GM21381 (cell line): ENCODE measurements at regions not wholly inside any gene's neighbourhood (a gene's known extent, or its start where the extent isn't known, plus 50 kb on each side); places are given as distances from the start of the nearest gene placed in this dataset.
"Not testable (repeated sequence)": the region's sequence is repeated elsewhere in the genome, so short reads cannot be mapped to it uniquely, and the experiment has no call there.

Experiments
- ATAC-seq: cut with Tn5 transposase; IDR thresholded peaks from one replicate; pipeline ENCODE4 v1.9.1; 2021; ENCODE audit warnings: mild to moderate bottlenecking, moderate library complexity; ENCODE audit not compliant: unreplicated experiment

DNA sequence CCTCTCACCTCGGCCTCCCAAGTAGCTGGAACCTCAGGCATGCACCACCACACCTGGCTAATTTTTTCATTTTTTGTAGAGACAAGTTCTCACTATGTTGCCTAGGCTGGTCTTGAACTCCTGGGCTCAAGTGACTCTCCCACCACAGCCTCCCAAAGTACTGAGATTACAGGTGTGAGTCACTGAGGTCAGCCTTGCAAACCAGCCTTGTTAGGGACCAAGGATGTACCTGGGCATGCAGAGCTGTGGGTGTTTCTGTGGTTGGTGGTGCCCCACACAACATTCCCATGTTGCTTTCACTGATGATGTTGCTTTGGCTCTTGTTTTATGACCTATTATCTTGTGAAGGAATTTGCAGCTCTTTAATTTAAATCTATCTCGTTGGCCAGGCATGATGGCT, 54.8 kb downstream of the OTUD1 start:
- ATAC-seq: no peak

DNA sequence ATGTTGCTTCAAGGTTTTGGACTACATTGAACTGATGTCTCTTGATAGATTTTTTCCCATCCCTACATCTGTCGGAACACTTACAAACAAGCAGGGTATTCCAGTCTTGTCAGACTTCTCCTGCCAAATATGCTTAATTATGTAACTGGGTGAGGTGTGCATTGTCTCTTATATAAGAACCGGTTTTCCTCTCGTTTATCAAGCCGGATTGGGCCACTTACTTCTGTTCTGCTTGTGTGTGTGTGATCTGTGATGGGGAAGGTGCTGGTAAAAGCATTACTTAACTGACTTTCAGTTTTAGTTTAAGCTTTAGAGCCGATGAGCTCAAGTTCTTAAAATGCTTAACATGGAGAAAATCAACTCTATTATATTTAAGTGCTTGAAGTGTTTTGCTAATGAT, 57.9 kb downstream of the OTUD1 start:
- no peak for ATAC-seq

DNA sequence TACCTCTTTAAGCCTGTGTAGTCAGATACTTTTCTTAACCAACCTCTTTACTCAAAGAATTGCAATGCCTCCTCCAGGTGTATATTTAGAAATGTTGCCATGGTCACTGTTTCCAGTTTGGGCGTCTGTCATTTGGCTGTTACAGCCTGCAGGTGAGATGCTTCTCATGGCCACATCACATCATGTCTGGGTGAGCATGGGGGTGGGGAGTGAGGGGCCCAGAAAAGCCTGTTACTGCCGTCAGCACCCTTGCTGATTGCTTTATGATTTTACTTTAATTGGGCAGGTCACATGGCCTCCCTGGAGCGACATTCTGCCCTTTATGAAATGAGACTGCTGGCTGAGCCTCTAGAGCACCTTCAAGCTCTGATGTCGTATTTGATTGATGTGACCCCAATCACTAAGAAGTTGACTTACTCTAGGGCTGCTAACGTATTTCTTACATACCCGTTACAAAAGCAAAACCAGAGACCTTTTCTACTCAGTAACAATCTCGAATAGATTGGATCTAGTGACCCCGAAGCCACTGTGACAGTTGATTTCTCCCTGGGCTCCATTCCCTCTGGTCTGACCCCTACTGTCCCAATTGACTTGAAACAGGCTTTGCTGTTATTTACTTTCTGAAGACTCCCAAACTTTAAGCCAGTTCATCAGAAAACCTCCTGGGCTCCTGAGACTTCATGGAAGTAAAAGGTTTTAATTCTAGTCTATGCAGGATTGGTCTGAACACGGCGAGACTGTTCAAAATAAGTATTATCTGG, 60.7 kb downstream of the OTUD1 start:
- ATAC-seq: no peak

DNA sequence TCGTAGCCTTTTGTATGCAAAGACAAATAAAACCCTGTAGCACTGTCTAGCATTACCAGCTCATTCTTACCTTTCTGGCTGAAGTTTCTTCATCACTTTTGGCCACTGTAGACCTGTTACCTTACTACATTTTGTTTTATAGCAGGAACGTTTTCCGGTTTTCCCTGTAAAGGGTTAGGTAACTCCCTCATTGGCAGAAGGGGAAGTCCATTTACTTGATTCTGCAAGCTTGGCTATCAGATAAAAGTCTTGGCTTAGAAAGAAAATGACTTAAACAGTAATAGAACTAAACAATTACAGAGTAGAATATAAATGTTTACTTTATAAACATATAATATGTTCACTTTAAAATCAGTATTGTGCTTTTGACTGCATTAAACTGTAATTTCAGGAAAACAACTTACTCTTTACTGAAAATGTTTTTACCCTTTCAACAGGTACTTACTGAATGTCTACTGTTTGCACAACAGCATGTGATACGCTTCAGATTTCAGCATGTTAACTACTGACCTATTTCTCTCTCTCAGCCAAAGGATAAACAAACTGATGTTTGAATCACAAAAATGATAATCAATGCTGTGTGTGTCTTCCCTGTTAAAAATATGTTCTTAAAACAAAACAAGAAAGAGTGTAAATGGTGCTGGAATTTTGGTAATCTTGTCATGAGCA, 67.1 kb downstream of the OTUD1 start:
- ATAC-seq: no peak

DNA sequence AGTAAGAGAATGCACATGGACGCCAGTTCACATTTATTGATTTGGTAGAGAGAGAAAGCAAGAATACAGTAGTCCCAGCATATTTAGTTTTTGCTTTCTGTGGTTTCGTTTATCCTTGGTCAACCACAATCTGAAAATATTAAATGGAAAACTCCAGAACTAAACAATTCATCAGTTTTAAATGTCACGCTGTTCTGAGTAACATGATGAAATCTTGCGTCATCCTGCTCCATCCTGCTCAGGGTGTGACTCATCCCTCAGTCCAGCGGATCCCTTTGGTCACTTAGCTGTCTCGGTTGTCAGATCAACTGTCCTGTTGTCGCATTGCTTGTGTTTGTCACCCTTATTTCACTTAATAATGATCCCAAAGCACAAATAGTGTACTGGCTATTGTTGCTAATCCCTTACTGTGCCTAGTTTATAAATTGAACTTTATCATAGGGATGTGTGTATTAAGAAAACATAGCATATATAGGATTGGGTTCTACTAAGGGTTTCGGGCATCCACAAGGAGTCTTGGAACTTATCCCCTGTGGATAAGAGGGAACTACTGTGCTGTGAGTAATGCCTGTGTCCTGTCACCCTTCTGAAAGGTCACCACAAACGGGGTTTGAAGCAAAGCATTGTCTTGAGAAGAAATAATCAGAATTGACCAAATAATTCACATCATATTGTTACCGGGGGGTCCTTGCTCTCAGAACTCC, 73.6 kb downstream of the OTUD1 start:
- no peak for ATAC-seq

DNA sequence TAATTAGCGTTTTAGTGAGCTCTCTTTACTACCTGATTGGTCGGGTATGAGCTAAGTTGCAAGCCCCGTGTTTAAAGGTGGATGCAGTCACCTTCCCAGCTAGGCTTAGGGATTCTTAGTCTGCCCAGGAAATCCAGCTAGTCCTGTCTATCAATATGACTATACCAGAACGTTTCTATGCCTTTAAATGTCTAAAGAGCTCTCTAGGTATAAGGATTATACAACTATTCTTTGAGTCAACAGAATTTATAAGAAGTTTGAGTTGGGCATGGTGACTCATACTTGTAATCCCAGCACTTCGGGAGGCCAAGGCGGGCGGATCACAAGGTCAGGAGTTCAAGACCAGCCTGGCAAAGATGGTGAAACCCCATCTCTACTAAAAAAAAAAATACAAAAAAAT, 74.7 kb downstream of the OTUD1 start:
- ATAC-seq: not testable (repeated sequence)

DNA sequence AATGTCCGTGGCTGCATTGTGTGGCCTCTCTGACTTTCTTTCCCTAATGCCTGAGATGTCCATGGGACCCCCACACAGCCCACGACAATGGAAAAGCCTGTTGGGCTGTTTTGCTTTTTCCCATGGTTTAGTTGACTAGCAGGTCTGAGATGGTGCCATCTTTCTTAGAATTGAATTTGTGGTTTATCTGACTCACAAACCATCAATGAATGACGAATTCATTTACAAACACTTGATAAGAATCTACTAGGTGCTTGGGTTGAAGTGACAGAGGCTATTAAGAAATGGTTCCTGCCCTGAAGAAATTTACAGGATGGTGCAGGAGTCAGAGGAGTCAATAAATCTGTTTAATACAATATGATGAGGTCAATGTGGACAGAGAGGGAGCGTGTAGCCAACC, 75.4 kb downstream of the OTUD1 start:
- ATAC-seq: no peak

DNA sequence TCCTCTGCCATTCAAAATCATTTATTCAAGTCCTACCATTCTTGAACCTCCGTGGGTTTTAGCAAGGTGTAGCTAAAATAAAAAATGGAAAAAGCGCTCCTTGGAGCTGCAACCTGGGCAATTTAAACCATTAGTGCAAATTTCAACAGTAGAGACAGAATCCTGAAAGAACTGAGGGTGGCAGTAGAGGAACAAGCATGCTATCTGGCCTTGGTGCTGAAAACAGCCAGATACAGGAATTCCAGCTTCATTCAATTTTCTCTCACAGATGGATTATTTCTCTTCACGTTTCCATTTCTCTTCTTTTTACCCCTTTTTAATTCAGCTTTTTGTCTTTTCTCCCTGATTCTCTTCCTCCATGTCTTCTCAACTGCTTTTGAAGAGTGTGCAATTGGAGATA, 77.7 kb downstream of the OTUD1 start:
- no peak for ATAC-seq

DNA sequence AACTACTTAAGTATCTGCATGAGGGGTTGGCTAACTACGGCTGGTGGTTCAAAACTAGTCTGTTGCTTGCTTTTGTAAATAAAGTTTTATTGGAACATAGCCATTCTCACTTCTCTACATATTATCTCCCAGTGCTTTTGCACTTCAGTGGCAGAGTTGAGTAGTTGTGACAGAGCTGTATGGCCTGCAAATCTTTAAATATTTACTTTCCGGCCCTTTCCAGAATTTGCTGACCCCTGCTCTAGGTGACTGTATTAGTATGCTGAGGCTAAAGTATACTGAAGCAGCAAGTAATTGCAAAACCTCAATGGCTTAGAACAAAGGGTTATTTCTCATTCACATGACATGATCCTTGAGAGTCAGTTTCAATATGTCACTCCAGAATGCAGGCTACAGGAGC, 78.3 kb downstream of the OTUD1 start:
- ATAC-seq: no peak

DNA sequence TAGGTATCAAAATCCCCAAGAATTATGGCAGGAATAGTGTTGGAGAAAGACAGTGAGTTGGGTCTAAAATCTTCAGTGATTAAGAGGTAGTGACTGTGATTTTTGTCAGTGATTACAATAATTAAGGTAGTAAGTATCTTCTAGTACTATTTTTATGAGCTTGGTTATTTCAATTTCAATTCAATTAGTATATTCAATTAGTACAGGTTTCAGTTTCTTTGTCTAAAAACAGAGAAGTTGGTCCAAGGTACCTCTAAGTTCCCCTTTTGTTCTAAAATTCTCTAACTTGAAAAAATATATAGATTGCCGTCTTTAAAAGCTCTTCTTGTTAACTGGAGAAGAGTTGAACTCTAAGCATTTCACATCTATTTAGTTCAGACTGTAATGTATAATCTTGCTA, 82.9 kb downstream of the OTUD1 start:
- no peak for ATAC-seq

DNA sequence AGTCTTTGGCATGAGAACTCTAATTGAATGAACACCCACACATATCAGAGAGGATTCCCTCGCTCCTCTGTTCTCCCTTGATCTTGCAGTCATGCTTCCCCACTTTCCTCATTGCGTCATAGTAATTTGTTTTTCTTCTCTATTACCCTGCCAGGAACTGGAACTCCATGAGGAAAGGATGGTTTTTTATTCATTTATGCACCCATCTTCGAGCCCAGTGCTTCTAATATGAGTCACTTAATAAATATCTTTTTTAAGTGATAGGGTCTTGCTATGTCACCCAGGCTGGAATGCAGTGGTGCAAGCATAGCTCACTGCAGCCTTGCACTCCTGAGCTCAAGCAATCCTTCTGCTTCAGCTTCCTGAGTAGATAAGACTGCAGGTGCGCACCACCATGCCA, 83.5 kb downstream of the OTUD1 start:
- no peak for ATAC-seq

DNA sequence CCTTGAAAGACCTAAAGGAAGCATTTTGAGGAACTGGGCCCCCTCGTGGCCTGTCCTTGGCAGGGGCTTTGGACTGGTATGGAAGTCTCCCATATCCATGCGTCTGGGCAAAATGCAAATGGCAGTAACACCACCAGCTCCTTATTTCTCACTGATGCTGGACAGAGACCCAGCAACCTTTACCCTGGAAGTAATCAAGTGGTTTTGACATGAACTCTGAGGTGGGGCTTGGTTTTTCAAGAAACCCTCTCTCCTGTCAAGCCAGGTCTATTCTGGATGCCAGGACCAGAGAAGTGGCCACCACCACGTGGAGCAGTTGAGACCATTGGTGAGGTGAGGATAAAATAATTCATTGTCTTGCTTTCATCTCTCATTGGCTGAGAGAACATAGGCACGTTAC, 84.4 kb downstream of the OTUD1 start:
- no peak for ATAC-seq

DNA sequence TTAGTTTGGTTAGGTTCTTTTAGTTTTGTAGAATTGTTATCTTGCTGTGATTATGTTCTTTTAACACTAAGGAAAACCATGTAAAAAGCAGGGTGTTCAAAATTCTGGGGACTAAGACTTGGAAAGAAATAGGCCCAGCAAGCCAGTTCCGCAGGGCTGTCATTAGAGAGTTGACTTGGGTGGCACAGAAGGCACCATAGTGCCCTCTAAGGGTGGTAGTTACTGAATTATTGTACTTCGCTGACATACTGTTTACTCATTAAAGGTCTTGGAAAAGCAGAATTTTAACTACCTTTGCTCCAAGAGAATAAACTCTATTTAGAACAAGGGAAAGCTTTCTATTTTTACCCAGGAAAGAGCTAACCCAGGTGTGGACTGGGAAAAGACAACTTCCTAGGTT, 86.5 kb downstream of the OTUD1 start:
- no peak for ATAC-seq

DNA sequence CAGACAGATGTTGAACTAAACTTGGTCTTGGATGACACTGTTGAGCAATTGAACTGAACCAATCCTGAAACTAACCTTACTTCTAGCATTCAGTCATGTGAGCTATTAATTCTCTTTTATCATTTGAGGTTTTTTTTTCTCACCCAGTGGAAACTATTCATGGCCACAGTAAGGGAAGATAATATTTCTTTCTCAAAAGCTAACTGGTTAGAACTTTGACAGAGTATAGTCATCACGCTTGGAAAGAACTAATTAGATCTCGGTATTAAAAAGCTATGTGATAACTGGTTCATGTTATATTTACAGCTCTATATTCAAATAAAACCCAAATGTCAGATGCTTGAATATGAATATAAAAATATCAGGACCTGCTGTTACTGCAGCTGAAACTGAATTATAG, 89.5 kb downstream of the OTUD1 start:
- ATAC-seq: no peak

DNA sequence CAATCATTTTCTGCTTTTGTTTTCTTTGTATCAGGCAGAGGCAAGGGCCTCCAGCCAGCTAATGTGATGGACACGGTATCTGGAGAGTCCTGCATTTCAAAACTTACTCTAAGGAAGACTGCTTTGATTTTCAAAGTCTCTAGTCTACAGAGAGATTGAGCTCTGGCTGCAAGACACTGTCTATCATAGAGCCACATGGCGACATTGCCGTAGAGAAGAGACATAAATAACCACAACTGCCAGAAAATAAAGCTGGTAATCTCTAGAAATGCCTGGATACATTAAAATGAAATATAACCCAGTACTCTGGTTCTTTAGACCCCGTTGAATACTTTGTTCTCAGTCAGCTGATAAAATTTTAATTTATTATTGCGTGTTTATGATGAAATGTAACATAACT, 90.8 kb downstream of the OTUD1 start:
- no peak for ATAC-seq

DNA sequence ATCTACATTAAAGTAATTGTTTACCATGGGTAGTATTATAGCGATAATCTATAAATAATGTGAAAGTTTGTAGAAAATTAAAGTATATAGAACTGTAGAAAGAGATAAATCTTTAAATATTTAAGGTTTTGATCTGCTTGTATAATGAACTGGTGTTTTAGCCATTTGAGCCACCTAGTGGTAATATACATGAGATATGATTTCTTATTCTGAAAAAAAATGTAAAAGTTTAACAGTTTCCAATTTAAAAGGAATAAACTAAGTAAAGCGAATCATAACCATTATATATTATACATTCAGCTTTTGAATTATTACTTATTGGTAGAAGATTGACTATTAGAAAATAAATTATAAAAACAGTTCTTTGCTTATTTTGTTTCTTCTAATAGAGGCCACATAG, 91.2 kb downstream of the OTUD1 start:
- ATAC-seq: no peak

DNA sequence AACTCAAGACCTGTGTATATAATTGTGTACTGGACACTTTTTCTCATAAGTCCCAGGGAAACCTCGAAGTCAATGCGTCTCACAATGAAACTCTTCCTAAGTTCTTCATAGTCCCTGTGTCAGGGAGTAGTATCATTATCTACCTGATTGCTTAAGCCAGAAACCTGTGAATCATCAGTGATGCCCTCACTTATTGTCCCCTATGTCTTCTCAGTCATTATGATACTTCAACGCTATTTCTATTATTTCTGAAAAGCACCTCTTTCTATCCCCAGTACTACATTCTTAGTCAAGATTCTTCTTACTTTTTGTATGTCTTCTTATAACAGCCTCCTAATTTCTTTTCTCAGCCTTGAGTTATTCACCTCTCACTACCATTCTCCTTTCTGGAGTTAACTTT, 94.3 kb downstream of the OTUD1 start:
- ATAC-seq: no peak

DNA sequence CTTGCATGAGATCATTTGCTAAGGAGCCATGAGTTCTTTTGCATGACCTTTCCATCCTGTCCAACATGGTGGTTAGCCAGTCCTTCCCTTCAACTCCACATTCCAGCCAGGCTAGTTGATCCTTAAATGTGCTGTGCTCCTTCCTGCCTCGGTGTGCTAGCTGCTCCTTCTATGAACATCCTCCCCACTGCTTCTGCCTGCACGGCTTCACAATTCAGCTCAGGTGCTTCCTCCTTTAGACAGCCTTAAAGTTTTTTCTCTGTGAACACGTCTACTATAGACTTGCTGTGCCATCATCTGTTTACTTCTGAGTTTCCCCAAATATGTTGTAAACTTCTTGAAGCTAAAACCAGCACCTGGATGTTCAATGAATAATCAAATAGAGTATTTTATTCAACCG, 95.5 kb downstream of the OTUD1 start:
- ATAC-seq: no peak

DNA sequence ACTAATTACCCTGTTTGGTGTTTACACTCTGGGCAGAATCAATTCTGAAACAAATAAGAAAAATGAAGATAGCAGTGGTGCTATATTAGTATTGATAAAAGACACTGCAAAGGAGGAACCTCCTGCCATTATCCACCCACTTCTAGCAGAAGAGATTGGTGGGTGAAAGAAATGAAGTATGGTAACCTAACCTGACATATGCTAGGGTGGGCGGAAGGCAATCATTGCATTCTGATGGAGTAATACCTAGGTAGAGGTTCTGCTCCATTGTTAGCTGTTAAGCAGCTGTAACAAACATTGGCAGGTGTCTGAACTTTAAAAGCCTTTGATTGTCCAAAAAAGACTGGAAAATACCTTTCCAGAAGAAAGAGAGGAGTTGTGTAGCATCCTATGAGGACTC, 95.9 kb downstream of the OTUD1 start:
- ATAC-seq: no peak

DNA sequence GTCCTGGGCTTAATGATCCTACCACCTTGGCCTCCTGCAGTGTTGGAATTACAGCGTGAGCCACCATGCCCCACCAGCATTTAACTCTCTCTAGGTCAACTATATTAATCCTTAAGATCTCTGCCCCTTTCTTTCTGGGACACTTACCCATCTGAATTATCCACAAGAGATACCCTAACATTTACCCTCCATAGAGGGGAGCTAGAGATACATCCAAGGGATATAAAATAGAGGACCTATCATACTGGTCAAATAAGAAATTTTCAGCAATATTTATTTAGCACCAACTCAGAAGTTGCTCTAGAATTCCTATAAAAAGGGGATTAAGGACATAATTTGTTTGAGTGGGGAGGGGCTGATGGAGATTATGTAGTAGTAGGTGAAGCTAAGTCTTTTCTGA, 96.5 kb downstream of the OTUD1 start:
- ATAC-seq: no peak

DNA sequence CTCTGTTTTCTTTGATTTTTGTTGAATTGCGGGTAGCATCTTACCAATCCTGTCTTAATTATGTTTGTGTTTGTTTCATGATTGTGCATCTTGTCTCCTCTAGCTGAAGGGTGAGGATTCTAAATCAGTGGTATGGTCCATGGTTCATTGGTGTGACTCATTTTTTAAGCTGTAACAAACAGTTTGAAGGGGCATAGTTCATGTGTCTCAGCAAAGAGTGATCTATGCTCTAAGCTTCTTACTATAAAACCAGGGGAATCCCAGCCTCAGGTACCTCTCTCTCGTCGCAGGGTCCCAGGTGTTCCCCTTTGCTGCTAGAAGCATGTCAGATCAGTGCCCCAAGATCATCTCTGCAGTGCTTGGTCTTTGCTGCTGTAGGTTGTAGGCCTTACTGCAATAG, 100.1 kb downstream of the OTUD1 start:
- ATAC-seq: no peak

DNA sequence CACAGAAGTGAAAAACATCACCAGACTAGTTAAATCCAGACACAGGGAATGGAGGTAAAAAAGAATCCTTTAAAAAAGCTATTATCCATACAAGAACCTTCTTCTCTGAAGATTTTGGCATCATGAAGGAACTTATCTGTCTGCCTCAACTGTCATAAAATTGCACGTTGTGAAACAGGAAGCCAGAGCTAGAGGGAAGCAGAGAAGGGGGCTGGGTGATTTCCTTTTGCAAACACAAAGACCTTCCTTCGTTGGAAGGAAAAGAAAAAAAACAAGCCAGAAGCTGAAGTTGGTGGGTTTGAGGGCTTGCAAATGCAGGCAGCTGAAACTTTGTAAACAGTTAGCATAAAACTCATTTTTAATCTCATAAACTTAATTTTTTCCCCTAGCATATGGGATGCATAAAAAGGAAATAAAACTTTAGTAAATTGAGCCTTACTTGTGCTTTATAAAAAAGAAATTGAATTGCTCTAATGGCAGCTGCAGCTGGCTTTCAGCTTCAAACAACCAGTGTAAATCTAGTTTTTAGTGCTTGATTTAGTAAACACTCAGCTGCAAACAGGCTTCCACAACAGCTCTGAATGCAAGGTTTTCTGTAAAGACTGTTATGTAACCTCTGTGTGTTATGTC, 101.6 kb downstream of the OTUD1 start:
- ATAC-seq: no peak
